K562 (cell line): ENCODE measurements at regions not wholly inside any gene's neighbourhood (a gene's known extent, or its start where the extent isn't known, plus 50 kb on each side); places are given as distances from the start of the nearest gene placed in this dataset.

Experiments
- ATAC-seq: fragments of 200-7000 bp; cut with Tn5 transposase; 3 replicates; pipeline ENCODE4 v1.9.1; 2020; ENCODE audit warnings: moderate library complexity
- BruUV-seq: library from RNA; stranded (reverse); fragments of 400-500 nt; replicated peaks from 2 replicates; lab custom pipeline; 2021; lab: Mats Ljungman, UMichigan
- CTCF ChIA-PET: fragments of 300-600 bp; formaldehyde crosslinking; extraction: SDS; loops from one replicate; lab custom pipeline; 2021; ENCODE audit warnings: low intra/inter-chr PET ratio; lab: Yijun Ruan, JAX
- POLR2A ChIA-PET: fragments of 300-600, 350-650 bp; sonication (Branson Sonifier 250); formaldehyde crosslinking; extraction: SDS; loops from one replicate; lab custom pipeline; 2021; ENCODE audit warnings: antibody characterized with exemption, inconsistent platforms; lab: Yijun Ruan, JAX
- DNase-seq, 4 experiments: peaks; one replicate each; pipeline versions ENCODE4 v3.0.0 to v3.0.0-alpha.2; 2011 to 2018; ENCODE audit warnings: low spot score in 3 of 4, mixed read lengths in 3 of 4; ENCODE audit errors: extremely low read depth in 1 of 4
- FAIRE-seq: peaks from 2 replicates; lab custom pipeline; 2011; peaks lifted over from hg19 to GRCh38; lab: Jason Lieb, UNC
- H2AFZ ChIP-seq: 2 replicates; pipeline ENCODE4 v1.6.0; 2011; ENCODE audit warnings: low read depth, low read length, control low read depth, inconsistent platforms
- H3K27ac ChIP-seq: fragments of 200-600 bp; 3 replicates; pipeline ENCODE4 v1.8.0; 2011; ENCODE audit warnings: low read depth, mild to moderate bottlenecking, control low read depth, inconsistent platforms, low read length, moderate library complexity, mixed read lengths; ENCODE audit errors: extremely low read depth
- H3K27me3 ChIP-seq, 2 experiments: fragments of 300-600 bp in 1 of 2; 2 replicates in 1 of 2; 3 replicates in 1 of 2; pipeline versions ENCODE4 v1.6.0 to v1.8.0; 2011; ENCODE audit warnings: inconsistent platforms in 2 of 2, low read length in 2 of 2, mild to moderate bottlenecking in 1 of 2, mixed read lengths in 1 of 2, moderate library complexity in 1 of 2; ENCODE audit not compliant: control insufficient read depth in 2 of 2, insufficient read depth in 2 of 2
- H3K36me3 ChIP-seq: fragments of 300-600 bp; 3 replicates; pipeline ENCODE4 v1.8.0; 2011; ENCODE audit warnings: mild to moderate bottlenecking, low read length, inconsistent platforms; ENCODE audit not compliant: control insufficient read depth, insufficient read depth
- H3K4me1 ChIP-seq, 2 experiments: fragments of 200-600 bp in 1 of 2; replicated peaks in 1 of 2; 2 replicates in 1 of 2; 3 replicates in 1 of 2; pipeline versions ENCODE4 v1.5.1 to v1.8.0; 2011; ENCODE audit warnings: inconsistent platforms in 2 of 2, low read length in 2 of 2, mild to moderate bottlenecking in 1 of 2, mixed read lengths in 1 of 2, moderate library complexity in 1 of 2; ENCODE audit not compliant: control insufficient read depth in 2 of 2, insufficient read depth in 2 of 2
- H3K4me2 ChIP-seq: 2 replicates; pipeline ENCODE4 v1.6.1; 2011; ENCODE audit warnings: low read length, control low read depth, inconsistent platforms, mixed read lengths; ENCODE audit not compliant: insufficient read depth
- H3K4me3 ChIP-seq: fragments of 200-600 bp; sonication (generic), shearing (Covaris generic); 2 replicates; pipeline ENCODE4 v1.5.1; 2016; ENCODE audit warnings: control low read depth, inconsistent platforms
- H3K79me2 ChIP-seq: fragments of 200-600 bp; 3 replicates; pipeline ENCODE4 v1.8.0; 2011; ENCODE audit warnings: low read length, inconsistent platforms; ENCODE audit not compliant: control insufficient read depth, insufficient read depth
- H3K9ac ChIP-seq, 2 experiments: 2 replicates each; pipeline versions ENCODE4 v1.6.0 to v1.6.1; 2011; ENCODE audit warnings: low read depth in 2 of 2, low read length in 2 of 2, control low read depth in 1 of 2, inconsistent platforms in 1 of 2, mild to moderate bottlenecking in 1 of 2, mixed read lengths in 1 of 2; ENCODE audit not compliant: insufficient read depth in 1 of 2
- H3K9me1 ChIP-seq: one replicate; pipeline ENCODE4 v1.6.0; 2011; ENCODE audit warnings: inconsistent platforms, mild to moderate bottlenecking, low read length, moderate library complexity; ENCODE audit not compliant: control insufficient read depth, insufficient read depth
- H3K9me3 ChIP-seq: replicated peaks from 2 replicates; pipeline ENCODE4 v1.5.1; 2011; ENCODE audit warnings: low read depth, low read length, inconsistent platforms; ENCODE audit not compliant: control insufficient read depth, insufficient read depth
- H4K20me1 ChIP-seq: replicated peaks from 2 replicates; pipeline ENCODE4 v1.6.1; 2011; ENCODE audit warnings: low read length, inconsistent platforms, mixed read lengths; ENCODE audit not compliant: control insufficient read depth, insufficient read depth
- MAZ ChIP-seq, 2 experiments: fragments of 450-650 bp in 1 of 2; sonication (generic) in 1 of 2; formaldehyde crosslinking; IDR thresholded peaks in 1 of 2; conservative IDR thresholded peaks in 1 of 2; 2 replicates each; pipeline versions ENCODE4 v1.4.0 to v1.5.0; 2020; ENCODE audit warnings: mild to moderate bottlenecking in 1 of 2, missing genetic modification reagents in 1 of 2
- MYC ChIP-seq, 2 experiments: fragments of 250-450 bp in 1 of 2; sonication (Bioruptor Pico) in 1 of 2; IDR thresholded peaks; 2 replicates each; pipeline versions ENCODE4 v1.5.1 to v1.6.1; 2012 to 2021; ENCODE audit warnings: low read depth in 2 of 2, borderline replicate concordance in 1 of 2, improper control_type of control experiment in 1 of 2, low read length in 1 of 2, mild to moderate bottlenecking in 1 of 2, moderate library complexity in 1 of 2
- SAFB ChIP-seq: fragments of 200-400 bp; formaldehyde crosslinking; IDR thresholded peaks from 2 replicates; pipeline ENCODE4 v1.6.1; 2017; ENCODE audit warnings: low read depth, low read length, borderline replicate concordance
- ZNF197 ChIP-seq: fragments of 200-800 bp; sonication (Bioruptor generic); IDR thresholded peaks from 2 replicates; pipeline ENCODE4 v1.6.1; 2016; ENCODE audit warnings: low read depth, missing genetic modification characterization, missing compliant biosample characterization
- WGBS: fragments of 100-300 bp; shearing (Covaris generic); methylation state at CpG from one replicate; pipeline ENCODE4 v1.1.6; 2016; ENCODE audit warnings: low coverage, mixed read lengths; ENCODE audit not compliant: insufficient coverage; ENCODE audit errors: missing lambda C conversion rate; 5-methylcytosine and 5-hydroxymethylcytosine counted together
- in situ Hi-C: fragments of 300-500 bp; cut with MboI; formaldehyde crosslinking; loops from 4 replicates; pipeline ENCODE4 v1.15.0; 2018; ENCODE audit warnings: inconsistent platforms, mixed read lengths
- intact Hi-C: fragments of 100-400 bp; cut with micrococcal nuclease; formaldehyde crosslinking; loops from 2 replicates; pipeline ENCODE4 v1.14.2; 2022
- TF ChIP-seq, protein P1 (sequence below): fragments of 200-800 bp; sonication (Bioruptor generic); IDR thresholded peaks from 2 replicates; pipeline ENCODE4 v1.6.1; 2017; ENCODE audit warnings: missing genetic modification characterization, missing compliant biosample characterization
- TF ChIP-seq, protein P2 (sequence below): sonication (generic); formaldehyde crosslinking; IDR thresholded peaks from 2 replicates; pipeline ENCODE4 v1.4.0; 2020; ENCODE audit warnings: mild to moderate bottlenecking, missing genetic modification reagents

DNA sequence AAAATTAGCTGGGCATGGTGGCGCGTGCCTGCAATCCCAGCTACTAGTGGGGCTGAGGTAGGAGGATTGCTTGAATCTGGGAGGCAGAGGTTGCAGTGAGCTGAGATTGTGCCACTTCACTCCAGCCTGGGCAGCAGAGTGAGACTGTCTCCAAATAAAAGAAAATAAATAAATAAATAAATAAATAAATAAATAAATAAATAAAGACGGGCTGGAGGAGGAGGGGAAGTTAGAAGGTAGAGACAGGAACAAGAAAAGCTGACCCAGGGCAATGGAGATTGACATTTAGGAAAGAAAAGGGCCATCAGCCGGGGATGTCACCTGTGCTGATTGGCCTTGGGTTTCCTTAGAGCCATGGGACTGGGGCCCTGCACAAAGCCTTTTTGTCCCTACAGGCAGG is 153.7 kb upstream of the IGSF21 start:
- 2% methylated on average over 4 of the region's 4 CpGs for WGBS
- Histone ChIP-seq H3K36me3 (no peaks in the 10 kb centered on the region), H2AFZ (no peak overlapping the region), H3K9me1 (no peaks in the 10 kb centered on the region), H3K4me1 (no peaks in the 10 kb centered on the region), H3K4me3 (no peak overlapping the region), H3K4me2 (no peak overlapping the region), H3K9ac (no peak overlapping the region), H3K9me3 (no peaks in the 10 kb centered on the region), H3K79me2 (no peaks in the 10 kb centered on the region), H3K27me3 (peaks cover 5 to 37% of the 10 kb centered on the region in 2 experiments; a peak in 3 of 5 replicates), H4K20me1 (0 out of 2 replicates have a peak, but pooled peaks cover 11% of the 10 kb centered on the region), H3K27ac (no peak overlapping the region)
- DNase-seq (no peak), ATAC-seq (no peak), FAIRE-seq (no peak)
- ChIA-PET CTCF (no interaction called here), POLR2A (interaction anchor here (0.6 kb wide), 1 partner anchor 221 kb away, joined by 3 read pairs; no protein-coding TSS in a partner anchor)
- intact Hi-C loops (no loop called here), in situ Hi-C loops (no loop called here)
- BruUV-seq = no TSS peak
- TF ChIP-seq, protein P1, sequence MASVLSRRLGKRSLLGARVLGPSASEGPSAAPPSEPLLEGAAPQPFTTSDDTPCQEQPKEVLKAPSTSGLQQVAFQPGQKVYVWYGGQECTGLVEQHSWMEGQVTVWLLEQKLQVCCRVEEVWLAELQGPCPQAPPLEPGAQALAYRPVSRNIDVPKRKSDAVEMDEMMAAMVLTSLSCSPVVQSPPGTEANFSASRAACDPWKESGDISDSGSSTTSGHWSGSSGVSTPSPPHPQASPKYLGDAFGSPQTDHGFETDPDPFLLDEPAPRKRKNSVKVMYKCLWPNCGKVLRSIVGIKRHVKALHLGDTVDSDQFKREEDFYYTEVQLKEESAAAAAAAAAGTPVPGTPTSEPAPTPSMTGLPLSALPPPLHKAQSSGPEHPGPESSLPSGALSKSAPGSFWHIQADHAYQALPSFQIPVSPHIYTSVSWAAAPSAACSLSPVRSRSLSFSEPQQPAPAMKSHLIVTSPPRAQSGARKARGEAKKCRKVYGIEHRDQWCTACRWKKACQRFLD (CRISPR knock-in tag) = no peak
- TF ChIP-seq, protein P2, sequence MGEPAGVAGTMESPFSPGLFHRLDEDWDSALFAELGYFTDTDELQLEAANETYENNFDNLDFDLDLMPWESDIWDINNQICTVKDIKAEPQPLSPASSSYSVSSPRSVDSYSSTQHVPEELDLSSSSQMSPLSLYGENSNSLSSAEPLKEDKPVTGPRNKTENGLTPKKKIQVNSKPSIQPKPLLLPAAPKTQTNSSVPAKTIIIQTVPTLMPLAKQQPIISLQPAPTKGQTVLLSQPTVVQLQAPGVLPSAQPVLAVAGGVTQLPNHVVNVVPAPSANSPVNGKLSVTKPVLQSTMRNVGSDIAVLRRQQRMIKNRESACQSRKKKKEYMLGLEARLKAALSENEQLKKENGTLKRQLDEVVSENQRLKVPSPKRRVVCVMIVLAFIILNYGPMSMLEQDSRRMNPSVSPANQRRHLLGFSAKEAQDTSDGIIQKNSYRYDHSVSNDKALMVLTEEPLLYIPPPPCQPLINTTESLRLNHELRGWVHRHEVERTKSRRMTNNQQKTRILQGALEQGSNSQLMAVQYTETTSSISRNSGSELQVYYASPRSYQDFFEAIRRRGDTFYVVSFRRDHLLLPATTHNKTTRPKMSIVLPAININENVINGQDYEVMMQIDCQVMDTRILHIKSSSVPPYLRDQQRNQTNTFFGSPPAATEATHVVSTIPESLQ = no peak
- TF ChIP-seq MYC (IDR thresholded peaks at IDR 0.05; ENCODE audit: low read depth, low read length) (no peak), MYC (CRISPR knock-in tag; IDR thresholded peaks at IDR 0.05; ENCODE audit: borderline replicate concordance, low read depth) (no peak), ZNF197 (CRISPR knock-in tag) (no peak), MAZ (CRISPR knock-in tag; conservative IDR thresholded peaks at IDR 0.05 in 1 of 2, IDR thresholded peaks at IDR 0.05 in 1 of 2) (no peak), SAFB (no peak)
